GM21381 (cell line): ENCODE measurements at regions not wholly inside any gene's neighbourhood (a gene's known extent, or its start where the extent isn't known, plus 50 kb on each side); places are given as distances from the start of the nearest gene placed in this dataset.
"Not testable (repeated sequence)": the region's sequence is repeated elsewhere in the genome, so short reads cannot be mapped to it uniquely, and the experiment has no call there.

Experiments
- ATAC-seq: cut with Tn5 transposase; IDR thresholded peaks from one replicate; pipeline ENCODE4 v1.9.1; 2021; ENCODE audit warnings: mild to moderate bottlenecking, moderate library complexity; ENCODE audit not compliant: unreplicated experiment

DNA sequence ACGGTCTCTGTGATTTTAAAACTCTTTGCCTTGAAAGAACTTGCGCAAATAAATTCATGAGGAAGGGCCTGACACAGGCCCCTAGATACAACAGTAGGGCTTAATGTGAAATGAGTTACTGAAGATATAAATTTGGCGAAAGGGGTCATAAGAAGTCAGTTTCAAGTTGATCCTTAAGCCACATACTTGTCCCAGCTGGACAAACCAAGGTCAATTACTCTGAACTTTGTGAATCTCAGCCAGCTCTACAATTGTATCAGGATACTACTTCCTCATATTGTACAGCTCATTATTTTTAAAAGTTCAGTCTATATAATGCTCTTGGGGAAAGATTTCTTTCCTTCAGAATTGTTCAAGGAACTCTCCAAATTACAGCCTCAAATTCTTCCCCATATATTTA, 432.8 kb downstream of the METTL4 start:
- ATAC-seq = no peak

DNA sequence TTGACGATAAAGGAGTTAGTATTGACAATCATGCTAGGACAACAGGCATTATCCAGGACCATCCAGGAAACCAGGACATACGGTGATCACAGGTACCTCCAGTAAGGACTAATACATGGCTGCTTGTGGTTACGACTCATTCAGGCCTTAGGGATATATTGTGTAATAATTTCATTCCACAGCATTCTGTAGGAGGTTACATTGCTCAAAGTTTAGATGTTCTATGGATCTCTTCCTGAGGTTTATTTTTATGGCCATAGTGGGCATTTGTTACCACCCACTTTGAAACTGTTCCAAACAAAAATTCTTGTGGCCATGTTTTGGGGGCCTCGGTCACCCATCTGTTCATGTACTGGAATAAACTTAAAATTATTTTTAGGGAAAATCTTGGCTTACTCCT, 431.6 kb downstream of the METTL4 start:
- no peak for ATAC-seq

DNA sequence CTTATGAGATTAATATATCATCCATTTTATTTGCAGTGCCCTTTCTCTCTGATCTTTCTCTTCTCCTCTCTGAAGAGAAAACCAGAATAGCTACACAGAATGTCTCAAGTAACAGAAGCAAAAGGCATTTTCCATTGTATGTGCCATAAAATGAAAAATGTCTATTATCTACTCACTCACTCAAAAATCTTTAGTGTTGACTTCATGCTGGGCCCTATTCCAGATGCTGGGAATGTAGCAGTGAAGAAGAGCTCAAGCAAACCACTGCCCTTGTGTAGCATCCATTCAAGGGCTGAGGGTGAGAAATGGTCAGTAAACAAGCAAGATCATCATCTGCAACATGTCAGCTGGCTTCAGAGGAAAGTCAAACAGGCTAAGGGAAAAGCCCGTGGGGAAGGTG, 427.7 kb downstream of the METTL4 start:
- ATAC-seq = no peak

- ATAC-seq = no peak
Measured at GRCh38 chr18:2144811-2145210, 426.5 kb downstream of the METTL4 start.

DNA sequence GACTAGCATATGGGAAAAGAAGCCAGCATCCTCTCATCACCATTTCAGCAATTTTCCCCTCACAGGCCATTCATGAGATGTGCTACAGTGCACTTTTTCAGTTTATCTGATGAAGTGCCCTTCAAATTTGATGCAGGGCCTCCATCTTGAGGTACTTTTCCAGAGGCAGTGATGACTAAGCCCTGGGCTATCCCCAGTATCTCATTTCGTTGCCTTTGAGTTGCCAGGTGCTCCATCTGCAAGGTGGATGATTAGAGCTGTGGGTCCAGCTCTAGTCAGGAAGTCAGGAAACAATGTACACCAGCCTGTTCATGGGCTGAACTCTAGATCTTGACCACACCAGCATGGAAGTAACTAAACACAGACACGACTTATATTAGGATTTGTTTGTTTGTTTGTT, 425.2 kb downstream of the METTL4 start:
- ATAC-seq = no peak

DNA sequence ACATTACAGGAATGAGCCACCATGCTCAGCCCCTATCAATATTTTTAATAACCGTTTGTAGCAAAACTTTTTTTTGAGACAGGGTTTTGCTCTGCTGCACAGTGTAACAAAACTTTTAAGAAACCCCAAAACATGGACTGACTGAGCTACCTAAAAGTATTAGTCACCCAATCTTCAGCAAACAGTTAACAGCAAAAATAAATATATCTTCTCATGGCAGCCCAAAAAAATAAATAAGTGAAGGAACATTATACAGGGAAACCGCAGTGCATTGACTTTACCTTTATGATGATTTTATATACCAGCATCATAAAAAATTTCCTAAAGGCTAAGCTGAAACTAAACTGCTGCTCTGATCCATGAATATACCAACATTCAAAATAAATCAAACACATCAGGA, 424.6 kb downstream of the METTL4 start:
- no peak for ATAC-seq

DNA sequence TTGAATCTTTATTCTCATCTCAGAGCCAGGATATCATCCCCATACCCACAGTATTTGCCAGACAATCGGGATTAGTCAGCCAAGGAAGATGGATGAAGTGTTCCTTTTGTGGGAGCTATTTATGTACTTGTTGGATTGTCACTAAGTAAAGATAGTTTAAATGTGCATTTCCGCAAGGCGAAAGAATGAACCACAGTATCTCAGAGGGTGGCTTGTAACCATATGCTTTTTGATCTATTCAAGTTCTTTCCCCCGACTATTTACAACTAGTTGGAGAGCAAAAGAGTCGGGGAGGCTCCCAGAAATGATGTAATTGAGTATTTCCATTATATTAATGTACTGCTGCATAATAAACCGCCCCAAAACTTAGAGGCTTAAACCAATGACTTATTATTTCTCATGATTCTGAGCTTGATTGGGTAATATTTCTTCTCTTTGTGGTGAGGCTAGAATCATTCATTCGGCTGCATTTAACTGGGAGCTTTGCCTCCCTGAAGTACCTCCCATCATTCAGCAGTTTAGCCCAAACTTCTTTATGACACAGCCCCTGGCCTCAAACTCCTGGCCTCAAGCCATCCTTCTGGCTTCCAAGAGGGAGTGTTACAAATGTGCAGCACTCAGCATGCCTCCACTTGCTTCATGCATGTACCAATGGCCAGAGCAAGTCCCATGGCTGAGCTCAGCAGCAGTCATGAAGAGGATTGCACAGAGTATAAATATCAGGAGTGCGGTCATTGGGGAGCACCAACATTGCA, 423.7 kb downstream of the METTL4 start:
- ATAC-seq = no peak

- ATAC-seq = no peak
Measured at GRCh38 chr18:2148823-2149222, 422.5 kb downstream of the METTL4 start.

DNA sequence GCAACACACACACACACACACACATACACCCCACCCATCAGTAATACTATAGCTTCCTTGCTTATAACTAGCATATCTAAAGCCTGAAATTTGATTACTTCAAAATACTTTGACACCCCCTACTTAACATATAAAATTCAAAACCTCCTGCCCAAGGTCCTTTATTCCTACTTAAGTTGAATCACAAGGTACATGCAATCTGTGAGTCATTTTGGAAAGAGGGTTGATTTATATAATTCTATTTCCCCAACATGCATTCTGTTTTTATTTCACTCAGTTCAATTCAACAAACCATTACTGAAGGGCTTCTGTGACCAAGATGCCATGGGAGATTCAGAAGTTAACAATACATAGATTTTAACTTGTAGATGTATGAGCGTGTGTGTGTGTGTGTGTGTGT, 420.7 kb downstream of the METTL4 start:
- no peak for ATAC-seq

DNA sequence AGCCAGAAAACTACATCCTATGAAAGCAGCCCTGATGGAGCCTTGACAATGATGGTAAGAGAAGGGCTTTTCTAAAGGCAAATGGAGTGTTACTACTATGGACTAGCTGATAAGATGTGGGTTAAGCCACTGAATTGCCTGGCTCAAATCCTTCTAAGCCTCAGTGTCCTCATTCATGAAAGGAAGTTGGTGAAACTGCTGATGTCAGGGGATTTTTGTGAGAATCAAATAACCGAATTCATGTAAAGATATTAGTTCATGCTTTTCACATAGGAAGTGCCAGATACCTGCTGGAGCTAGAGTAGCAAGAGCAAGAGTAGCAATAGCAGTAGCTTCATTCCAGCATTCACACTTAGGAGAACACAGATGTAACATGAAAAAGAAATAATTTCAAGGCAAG, 417.0 kb downstream of the METTL4 start:
- no peak for ATAC-seq

- ATAC-seq = no peak
Measured at GRCh38 chr18:2164644-2165550, 406.4 kb downstream of the METTL4 start.

- not testable (repeated sequence) for ATAC-seq
Measured at GRCh38 chr18:2166876-2167275, 404.4 kb downstream of the METTL4 start.

GRCh38 chr18:2168022-2168421, 403.3 kb downstream of the METTL4 start:
- no peak for ATAC-seq

DNA sequence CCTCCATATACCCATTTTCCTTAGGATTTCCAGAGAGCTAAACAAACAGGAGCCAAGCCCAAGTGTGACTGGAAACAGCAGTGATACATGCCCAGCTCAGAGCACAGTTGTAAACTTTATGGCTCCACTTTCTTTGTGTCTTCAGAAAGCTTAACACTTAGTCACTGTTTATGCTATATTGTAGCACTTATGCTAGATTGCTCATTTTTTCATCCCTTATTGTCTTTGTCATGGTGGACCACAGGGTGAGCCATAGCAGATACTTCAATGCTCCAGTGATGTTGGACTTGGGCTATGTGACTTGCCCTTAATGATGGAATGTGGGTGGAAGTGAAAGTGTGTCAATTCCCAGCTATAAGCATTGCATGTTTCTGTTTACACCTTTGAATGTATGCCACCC, 401.6 kb downstream of the METTL4 start:
- ATAC-seq = no peak

- no peak for ATAC-seq
Measured at GRCh38 chr18:2171840-2172625, 399.3 kb downstream of the METTL4 start.

DNA sequence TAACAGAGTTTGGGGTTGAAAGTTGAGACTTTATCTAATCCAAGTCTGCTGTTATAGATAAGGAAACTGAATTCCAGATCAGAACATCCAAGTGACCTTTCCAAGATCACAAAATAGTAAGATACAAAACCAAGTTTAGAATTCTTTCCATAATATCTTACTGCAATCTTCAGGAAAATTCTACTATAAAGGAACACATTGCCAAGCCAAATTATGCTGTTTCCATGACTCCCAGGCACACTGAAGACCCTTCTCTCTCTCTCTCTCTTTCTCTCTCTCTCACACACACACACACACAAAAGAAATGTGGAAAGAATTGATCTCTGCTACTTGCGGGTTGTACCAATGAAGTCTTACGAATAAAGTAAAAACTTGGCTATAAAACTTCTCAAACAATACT, 398.4 kb downstream of the METTL4 start:
- ATAC-seq = no peak

DNA sequence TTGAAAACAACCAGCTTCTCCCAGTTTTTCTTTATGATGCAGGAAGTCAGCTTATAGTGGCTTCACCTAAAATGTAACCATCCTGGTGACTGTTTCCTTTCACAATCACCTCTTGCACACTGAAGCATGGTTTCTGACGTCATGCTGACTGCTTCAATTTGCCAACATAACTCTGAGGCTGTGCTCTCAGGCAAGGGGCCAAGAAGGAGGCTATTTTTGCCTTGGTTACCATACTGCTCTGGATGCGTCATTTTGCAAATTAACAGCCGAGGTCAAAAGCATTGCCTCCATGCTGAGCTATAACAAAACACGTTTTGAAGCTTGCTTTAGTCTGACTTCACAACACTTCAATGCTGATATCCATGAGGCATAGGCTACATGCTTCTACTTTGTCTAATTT, 397.8 kb downstream of the METTL4 start:
- no peak for ATAC-seq

- ATAC-seq = no peak
Measured at GRCh38 chr18:2178036-2178435, 393.3 kb downstream of the METTL4 start.

DNA sequence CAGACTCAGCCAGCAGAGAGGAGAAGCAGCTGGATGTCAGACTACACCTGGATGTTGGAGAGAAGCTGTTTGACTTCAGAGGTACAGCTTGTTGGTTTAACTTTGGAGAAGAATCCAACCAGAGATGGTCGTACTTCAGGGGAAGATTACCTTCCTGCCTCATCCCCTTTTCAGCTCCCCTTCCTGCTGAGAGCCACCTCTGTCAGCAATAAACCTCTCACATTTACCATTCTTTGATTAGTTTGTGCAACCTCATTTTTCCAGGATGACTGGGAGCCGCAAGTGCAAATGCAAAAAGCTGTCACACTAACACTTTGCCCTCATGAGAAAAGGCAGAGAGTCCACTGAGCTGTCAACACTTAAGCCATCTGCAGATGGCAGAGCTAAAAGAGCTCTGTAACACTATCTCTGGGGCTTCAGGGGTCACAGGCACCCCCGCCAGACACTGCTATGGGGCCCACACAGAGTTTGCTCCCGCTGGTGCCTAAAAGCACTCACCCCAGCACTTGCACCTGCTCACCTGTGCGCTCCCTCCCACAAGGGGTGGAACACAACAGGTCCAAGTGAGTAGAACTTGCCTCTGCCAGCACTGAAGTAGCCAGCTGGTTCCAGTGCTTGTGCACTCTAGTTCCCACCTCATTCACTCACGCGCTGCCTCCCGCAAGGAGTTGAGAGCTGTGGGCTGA, 391.7 kb downstream of the METTL4 start:
- ATAC-seq = no peak

- no peak for ATAC-seq
Measured at GRCh38 chr18:2180586-2180985, 390.7 kb downstream of the METTL4 start.

- no peak for ATAC-seq
Measured at GRCh38 chr18:2183432-2183831, 387.9 kb downstream of the METTL4 start.
